OCI-M2 (cell line): ENCODE measurements at regions not wholly inside any gene's neighbourhood (a gene's known extent, or its start where the extent isn't known, plus 50 kb on each side); places are given as distances from the start of the nearest gene placed in this dataset.

ENCODE experiments used
- DNase-seq: peaks from one replicate; lab custom pipeline; 2025; ENCODE audit not compliant: unreplicated experiment; lab: John Stamatoyannopoulos, UW

- DNase-seq: no peak
These were observed 132.4 kb upstream of the RAB6C start for GRCh38 chr2:129847043-129847442.

GRCh38 chr2:129849559-129850160 lies 129.8 kb upstream of the RAB6C start:
- DNase-seq: peak; percentile 12

GRCh38 chr2:129857200-129857599 lies 122.3 kb upstream of the RAB6C start:
- no peak for DNase-seq

- DNase-seq: no peak
These were observed 120.3 kb upstream of the RAB6C start for GRCh38 chr2:129859175-129859574.

- DNase-seq: no peak
These were observed 119.4 kb upstream of the RAB6C start for GRCh38 chr2:129860088-129860487.

- DNase-seq: no peak
These were observed 117.7 kb upstream of the RAB6C start for GRCh38 chr2:129861666-129862288.

- DNase-seq: no peak
These were observed 116.8 kb upstream of the RAB6C start for GRCh38 chr2:129862668-129863067.

GRCh38 chr2:129863350-129863749 lies 116.1 kb upstream of the RAB6C start:
- DNase-seq: no peak

- no peak for DNase-seq
These were observed 114.7 kb upstream of the RAB6C start for GRCh38 chr2:129864719-129865118.

GRCh38 chr2:129865976-129866375 lies 113.5 kb upstream of the RAB6C start:
- no peak for DNase-seq

- DNase-seq: no peak
These were observed 113.1 kb upstream of the RAB6C start for GRCh38 chr2:129866391-129866790.

GRCh38 chr2:129868151-129868550 lies 111.3 kb upstream of the RAB6C start:
- DNase-seq: no peak

- no peak for DNase-seq
These were observed 108.7 kb upstream of the RAB6C start for GRCh38 chr2:129870685-129871241.

GRCh38 chr2:129872446-129872845 lies 107.0 kb upstream of the RAB6C start:
- DNase-seq: no peak

GRCh38 chr2:129876541-129876940 lies 102.9 kb upstream of the RAB6C start:
- no peak for DNase-seq

GRCh38 chr2:129877289-129877741 lies 102.2 kb upstream of the RAB6C start:
- DNase-seq: no peak

GRCh38 chr2:129877795-129878775 lies 101.4 kb upstream of the RAB6C start:
- DNase-seq: no peak

- no peak for DNase-seq
These were observed 99.8 kb upstream of the RAB6C start for GRCh38 chr2:129879614-129880180.

GRCh38 chr2:129880309-129880708 lies 99.2 kb upstream of the RAB6C start:
- DNase-seq: no peak

GRCh38 chr2:129880971-129881370 lies 98.5 kb upstream of the RAB6C start:
- no peak for DNase-seq

GRCh38 chr2:129881786-129882396 lies 97.6 kb upstream of the RAB6C start:
- no peak for DNase-seq
